Nephron (organoid): ENCODE measurements at regions not wholly inside any gene's neighbourhood (a gene's known extent, or its start where the extent isn't known, plus 50 kb on each side); places are given as distances from the start of the nearest gene placed in this dataset.

ENCODE experiments used
- H3K27ac Mint-ChIP-seq, 3 experiments: 2 replicates each; pipeline ENCODE4 v1.8.0; 2020; ENCODE audit warnings: mixed read lengths in 3 of 3, mild to moderate bottlenecking in 2 of 3, moderate library complexity in 1 of 3
- H3K27me3 Mint-ChIP-seq: 2 replicates; pipeline ENCODE4 v1.8.0; 2021; ENCODE audit warnings: low read depth, mild to moderate bottlenecking, moderate library complexity, mixed read lengths
- H3K36me3 Mint-ChIP-seq: 2 replicates; pipeline ENCODE4 v1.8.0; 2020; ENCODE audit warnings: low read depth, mixed read lengths
- H3K4me1 Mint-ChIP-seq: 2 replicates; pipeline ENCODE4 v1.8.0; 2020; ENCODE audit warnings: mixed read lengths
- H3K4me3 Mint-ChIP-seq, 3 experiments: 2 replicates each; pipeline ENCODE4 v1.8.0; 2020; ENCODE audit warnings: mild to moderate bottlenecking in 3 of 3, mixed read lengths in 3 of 3, moderate library complexity in 2 of 3
- H3K9me3 Mint-ChIP-seq: 2 replicates; pipeline ENCODE4 v1.8.0; 2020; ENCODE audit warnings: mixed read lengths
- TF ChIP-seq, protein P1 (sequence below), 3 experiments: fragments of 200-600 bp; sonication (generic); IDR thresholded peaks; one replicate each; pipeline ENCODE4 v1.5.0; 2021; ENCODE audit warnings: antibody characterized with exemption in 3 of 3; ENCODE audit not compliant: unreplicated experiment in 3 of 3

DNA sequence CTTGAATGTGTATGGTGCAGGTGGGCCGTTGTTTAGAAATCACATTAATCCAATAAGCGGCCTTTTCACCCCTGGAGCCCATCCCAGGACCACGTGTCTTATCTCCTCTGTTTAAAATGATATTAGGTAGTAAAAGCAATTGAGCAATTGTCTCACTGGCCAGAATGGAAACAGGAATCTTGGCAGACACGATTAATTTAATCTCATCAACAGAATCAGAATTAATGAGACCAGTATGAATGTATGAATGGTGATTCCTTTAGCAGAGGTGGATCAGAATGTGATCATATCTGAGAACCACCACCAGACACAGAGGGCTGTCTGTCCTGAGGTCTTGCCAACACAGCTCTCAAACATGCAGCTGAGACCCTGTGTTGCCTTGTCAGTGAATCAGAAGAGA is 1591.4 kb downstream of the REEP3 start:
- Mint-ChIP-seq H3K4me3 (no peak overlapping the region), H3K4me1 (no peaks in the 10 kb centered on the region), H3K36me3 (no peaks in the 10 kb centered on the region), H3K27ac (no peak overlapping the region), H3K27me3 (no peaks in the 10 kb centered on the region), H3K9me3 (peaks cover 6% of the 10 kb centered on the region)
- TF ChIP-seq, protein P1, sequence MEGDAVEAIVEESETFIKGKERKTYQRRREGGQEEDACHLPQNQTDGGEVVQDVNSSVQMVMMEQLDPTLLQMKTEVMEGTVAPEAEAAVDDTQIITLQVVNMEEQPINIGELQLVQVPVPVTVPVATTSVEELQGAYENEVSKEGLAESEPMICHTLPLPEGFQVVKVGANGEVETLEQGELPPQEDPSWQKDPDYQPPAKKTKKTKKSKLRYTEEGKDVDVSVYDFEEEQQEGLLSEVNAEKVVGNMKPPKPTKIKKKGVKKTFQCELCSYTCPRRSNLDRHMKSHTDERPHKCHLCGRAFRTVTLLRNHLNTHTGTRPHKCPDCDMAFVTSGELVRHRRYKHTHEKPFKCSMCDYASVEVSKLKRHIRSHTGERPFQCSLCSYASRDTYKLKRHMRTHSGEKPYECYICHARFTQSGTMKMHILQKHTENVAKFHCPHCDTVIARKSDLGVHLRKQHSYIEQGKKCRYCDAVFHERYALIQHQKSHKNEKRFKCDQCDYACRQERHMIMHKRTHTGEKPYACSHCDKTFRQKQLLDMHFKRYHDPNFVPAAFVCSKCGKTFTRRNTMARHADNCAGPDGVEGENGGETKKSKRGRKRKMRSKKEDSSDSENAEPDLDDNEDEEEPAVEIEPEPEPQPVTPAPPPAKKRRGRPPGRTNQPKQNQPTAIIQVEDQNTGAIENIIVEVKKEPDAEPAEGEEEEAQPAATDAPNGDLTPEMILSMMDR (IDR thresholded peaks at IDR 0.05; ENCODE audit: unreplicated experiment in 3 of 3) = no peak

DNA sequence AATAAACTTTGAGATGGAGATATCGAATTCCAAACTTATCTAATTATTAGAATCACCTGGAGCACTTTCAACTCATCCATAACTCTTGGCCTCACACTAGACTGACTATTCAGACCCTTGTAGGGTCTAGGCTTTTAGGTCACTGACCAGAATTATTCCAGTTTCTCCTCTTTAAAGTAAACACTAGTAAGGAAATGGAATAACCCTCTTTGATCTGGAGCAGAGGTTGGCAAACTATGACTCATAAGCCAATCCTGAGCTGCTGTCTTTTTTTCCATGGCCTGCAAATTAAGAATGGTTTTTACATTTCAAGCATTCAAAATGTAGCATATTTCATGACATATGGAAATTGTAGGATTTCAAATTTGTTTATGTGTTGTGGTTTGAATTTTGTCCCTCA is 1601.9 kb downstream of the REEP3 start:
- H3K36me3 Mint-ChIP-seq = no peaks in the 10 kb centered on the region
- no peak overlapping the region for H3K4me3 Mint-ChIP-seq
- H3K9me3 Mint-ChIP-seq = no peaks in the 10 kb centered on the region
- H3K27me3 Mint-ChIP-seq = no peaks in the 10 kb centered on the region
- TF ChIP-seq, protein P1 (IDR thresholded peaks at IDR 0.05; ENCODE audit: unreplicated experiment in 3 of 3) = no peak
- H3K4me1 Mint-ChIP-seq = no peaks in the 10 kb centered on the region
- H3K27ac Mint-ChIP-seq = no peak overlapping the region

DNA sequence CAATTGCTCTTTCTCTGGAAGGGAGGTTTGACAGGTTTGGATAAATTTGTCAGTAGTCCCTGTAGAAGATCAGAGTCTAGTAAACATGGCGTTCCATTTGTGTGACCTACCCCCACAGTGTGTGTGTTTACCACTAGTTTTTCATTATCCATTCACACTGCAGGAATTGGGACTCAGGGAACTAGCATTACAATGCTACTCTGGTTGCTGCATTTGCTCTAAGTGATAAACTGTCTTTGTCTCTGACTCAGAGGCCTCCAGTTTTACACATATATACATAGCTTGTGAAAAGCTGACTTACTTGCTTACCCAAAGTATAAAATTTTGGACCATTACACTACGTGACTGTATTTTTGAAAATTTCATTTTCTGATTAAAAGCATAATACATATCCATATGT is 1604.0 kb downstream of the REEP3 start:
- Mint-ChIP-seq H3K4me3 (no peak overlapping the region), H3K27ac (no peak overlapping the region), H3K27me3 (no peaks in the 10 kb centered on the region), H3K36me3 (no peaks in the 10 kb centered on the region), H3K4me1 (no peaks in the 10 kb centered on the region), H3K9me3 (no peaks in the 10 kb centered on the region)
- TF ChIP-seq, protein P1 (IDR thresholded peaks at IDR 0.05; ENCODE audit: unreplicated experiment in 3 of 3) = no peak

DNA sequence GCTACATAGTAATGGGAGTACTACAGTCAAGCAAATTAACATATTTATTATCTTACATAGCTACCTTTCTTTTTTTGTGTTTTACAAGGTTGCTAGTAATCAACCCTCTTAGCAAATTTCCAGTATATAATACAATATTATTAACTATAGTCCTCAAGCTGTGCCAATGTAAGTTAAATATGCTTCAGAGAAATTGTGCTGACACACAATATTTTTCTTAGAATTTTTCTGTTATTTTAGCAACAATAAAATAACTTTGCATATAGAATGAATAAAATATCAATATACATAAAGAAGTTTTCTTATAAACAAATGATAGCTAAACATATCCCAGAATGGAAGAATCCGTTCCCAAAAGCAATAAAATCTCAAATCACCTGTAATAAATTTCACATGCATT is 1605.1 kb downstream of the REEP3 start:
- H3K4me3 Mint-ChIP-seq = no peak overlapping the region
- H3K9me3 Mint-ChIP-seq = no peaks in the 10 kb centered on the region
- no peak overlapping the region for H3K27ac Mint-ChIP-seq
- H3K36me3 Mint-ChIP-seq = no peaks in the 10 kb centered on the region
- H3K27me3 Mint-ChIP-seq = no peaks in the 10 kb centered on the region
- no peaks in the 10 kb centered on the region for H3K4me1 Mint-ChIP-seq
- TF ChIP-seq, protein P1 (IDR thresholded peaks at IDR 0.05; ENCODE audit: unreplicated experiment in 3 of 3) = no peak

DNA sequence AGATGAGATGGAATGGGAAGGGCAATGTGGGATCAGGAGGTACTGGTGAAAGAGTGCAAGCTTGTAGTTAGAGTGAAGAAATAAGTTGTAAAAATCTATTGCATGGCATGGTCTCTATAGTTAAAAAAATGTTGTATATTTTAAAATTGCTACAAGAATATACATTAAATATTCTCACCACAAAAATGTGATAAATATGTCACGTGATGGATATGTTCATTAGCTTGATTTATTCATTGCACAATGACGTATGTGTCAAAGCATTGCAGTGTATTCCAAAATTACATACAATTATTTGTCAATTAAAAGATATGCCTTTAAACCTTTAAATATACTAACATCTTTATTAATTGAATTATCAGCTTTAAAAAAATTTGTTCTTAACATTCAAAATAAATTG is 1607.1 kb downstream of the REEP3 start:
- TF ChIP-seq, protein P1 (IDR thresholded peaks at IDR 0.05; ENCODE audit: unreplicated experiment in 3 of 3) = no peak
- Mint-ChIP-seq H3K27me3 (no peaks in the 10 kb centered on the region), H3K4me3 (no peak overlapping the region), H3K9me3 (no peaks in the 10 kb centered on the region), H3K27ac (no peak overlapping the region), H3K36me3 (no peaks in the 10 kb centered on the region), H3K4me1 (no peaks in the 10 kb centered on the region)

DNA sequence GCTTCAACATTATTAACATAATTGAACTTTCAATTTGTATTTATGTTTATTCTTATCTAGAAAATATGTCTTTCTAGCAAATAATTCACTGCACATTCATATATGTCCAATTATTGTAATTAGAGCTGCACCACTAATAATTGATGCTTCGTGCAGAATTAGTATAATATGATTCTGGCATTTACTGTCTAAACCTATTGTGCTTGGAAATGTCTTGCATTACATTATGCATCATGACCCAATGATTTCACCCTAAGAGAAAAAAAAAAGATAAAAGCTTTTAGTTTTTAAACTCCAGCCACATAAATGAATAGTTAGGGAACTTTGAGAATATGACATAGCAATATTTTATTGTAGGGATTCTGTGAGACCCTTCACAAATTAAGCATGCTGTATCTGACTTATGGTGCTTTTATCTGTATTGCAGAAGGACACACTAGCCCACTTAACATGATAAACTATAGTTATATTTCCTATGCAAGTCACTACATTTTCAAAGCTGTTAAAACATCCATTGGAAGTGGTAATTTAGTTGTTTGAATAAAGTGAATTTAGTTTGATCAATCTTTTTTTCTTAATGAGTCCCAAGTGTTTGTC is 1609.1 kb downstream of the REEP3 start:
- no peaks in the 10 kb centered on the region for H3K36me3 Mint-ChIP-seq
- no peaks in the 10 kb centered on the region for H3K4me1 Mint-ChIP-seq
- no peaks in the 10 kb centered on the region for H3K27me3 Mint-ChIP-seq
- TF ChIP-seq, protein P1 (IDR thresholded peaks at IDR 0.05; ENCODE audit: unreplicated experiment in 3 of 3) = no peak
- no peak overlapping the region for H3K4me3 Mint-ChIP-seq
- H3K9me3 Mint-ChIP-seq = no peaks in the 10 kb centered on the region
- H3K27ac Mint-ChIP-seq = no peak overlapping the region
